Fibroblast of mammary gland (primary cell): ENCODE measurements at regions not wholly inside any gene's neighbourhood (a gene's known extent, or its start where the extent isn't known, plus 50 kb on each side); places are given as distances from the start of the nearest gene placed in this dataset.

ENCODE experiments used
- DNase-seq: peaks from one replicate; pipeline ENCODE4 v3.0.0-alpha.2; 2010; ENCODE audit warnings: low read depth
- H3K4me3 ChIP-seq: 2 replicates; pipeline ENCODE4 v1.5.1; 2011; ENCODE audit warnings: low read depth, mild to moderate bottlenecking, low read length, moderate library complexity; ENCODE audit not compliant: control insufficient read depth
- TF ChIP-seq, protein P1 (sequence below): conservative IDR thresholded peaks from 2 replicates; pipeline ENCODE4 v1.5.1; 2011; ENCODE audit warnings: low read depth, low read length, inconsistent platforms; ENCODE audit not compliant: control insufficient read depth, insufficient read depth

DNA sequence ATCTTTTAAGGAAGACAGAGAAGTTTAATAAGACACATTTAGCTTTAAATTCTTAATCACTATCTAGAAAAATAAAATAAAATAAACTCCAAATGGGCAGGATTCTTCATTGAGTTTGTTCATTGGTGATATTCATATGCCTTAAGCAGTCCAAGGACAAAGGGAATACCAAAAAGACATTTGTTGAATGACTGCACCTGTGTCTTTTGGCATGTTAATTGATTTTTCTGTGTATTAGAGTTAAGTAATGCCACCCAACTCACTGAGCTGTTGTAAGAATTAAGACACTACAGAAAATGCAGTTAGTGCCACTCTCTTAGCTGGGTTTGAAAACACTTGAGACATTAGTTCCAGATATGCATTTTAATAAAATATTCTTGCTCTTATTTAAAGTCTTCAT, 683.6 kb upstream of the ROBO1 start:
- no peak for DNase-seq
- TF ChIP-seq, protein P1, sequence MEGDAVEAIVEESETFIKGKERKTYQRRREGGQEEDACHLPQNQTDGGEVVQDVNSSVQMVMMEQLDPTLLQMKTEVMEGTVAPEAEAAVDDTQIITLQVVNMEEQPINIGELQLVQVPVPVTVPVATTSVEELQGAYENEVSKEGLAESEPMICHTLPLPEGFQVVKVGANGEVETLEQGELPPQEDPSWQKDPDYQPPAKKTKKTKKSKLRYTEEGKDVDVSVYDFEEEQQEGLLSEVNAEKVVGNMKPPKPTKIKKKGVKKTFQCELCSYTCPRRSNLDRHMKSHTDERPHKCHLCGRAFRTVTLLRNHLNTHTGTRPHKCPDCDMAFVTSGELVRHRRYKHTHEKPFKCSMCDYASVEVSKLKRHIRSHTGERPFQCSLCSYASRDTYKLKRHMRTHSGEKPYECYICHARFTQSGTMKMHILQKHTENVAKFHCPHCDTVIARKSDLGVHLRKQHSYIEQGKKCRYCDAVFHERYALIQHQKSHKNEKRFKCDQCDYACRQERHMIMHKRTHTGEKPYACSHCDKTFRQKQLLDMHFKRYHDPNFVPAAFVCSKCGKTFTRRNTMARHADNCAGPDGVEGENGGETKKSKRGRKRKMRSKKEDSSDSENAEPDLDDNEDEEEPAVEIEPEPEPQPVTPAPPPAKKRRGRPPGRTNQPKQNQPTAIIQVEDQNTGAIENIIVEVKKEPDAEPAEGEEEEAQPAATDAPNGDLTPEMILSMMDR = no peak
- H3K4me3 ChIP-seq = no peak overlapping the region

DNA sequence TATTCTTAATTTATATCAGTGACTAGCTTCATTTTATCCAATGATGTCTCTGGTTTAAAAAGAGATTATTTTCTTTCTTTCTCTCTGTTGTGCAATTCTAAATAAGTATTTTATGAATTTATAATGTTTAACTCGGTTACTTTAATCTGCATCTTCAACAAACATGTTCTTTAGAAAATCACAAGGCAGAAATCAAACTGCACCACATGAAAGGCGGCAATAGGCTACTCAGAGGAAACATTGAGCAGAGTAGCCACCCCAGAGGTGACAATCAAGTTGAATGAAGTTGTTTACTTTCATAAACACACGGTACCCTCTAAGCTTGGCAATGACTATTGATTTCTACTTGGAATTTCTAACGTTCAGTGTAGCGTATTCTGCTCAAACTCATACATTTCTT, 677.8 kb upstream of the ROBO1 start:
- TF ChIP-seq, protein P1 = no peak
- no peak for DNase-seq
- H3K4me3 ChIP-seq = no peak overlapping the region

DNA sequence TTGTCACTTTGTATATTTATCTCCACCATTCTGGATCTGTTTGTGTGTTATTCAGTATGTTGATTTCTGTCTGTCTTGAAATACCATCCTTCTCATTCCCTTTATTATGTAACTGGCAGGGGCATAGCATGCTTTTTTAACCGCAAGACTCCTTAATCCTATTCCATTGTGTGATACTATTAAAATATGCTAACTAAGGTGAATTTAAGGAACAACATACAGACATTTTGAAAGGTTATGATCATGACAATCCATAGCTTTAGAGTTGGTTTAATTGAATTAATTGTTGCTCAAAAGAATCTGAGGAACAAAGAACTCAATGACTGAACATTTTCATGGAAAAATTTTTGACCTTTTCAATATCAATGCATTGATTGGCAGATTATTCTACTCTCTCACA, 677.3 kb upstream of the ROBO1 start:
- DNase-seq = no peak
- H3K4me3 ChIP-seq = no peak overlapping the region
- TF ChIP-seq, protein P1 = no peak

DNA sequence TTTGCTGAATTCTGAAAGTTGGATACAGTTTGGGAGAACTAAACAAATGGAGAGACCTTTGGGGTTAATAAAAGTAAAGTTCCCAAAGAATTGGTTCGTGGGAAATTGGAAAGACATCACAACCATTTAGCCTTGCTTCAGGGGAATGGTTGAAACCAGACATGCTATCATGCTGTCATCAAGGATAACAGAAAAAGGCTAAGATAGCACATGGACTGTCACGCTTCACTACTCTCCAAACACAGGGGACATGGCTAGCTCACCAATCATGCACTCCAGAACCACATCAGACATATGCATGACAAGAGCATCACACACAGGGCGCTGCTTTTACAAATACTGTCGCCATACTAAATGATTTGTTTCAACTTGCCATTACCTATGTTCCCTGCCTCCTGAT, 671.7 kb upstream of the ROBO1 start:
- H3K4me3 ChIP-seq = no peak overlapping the region
- TF ChIP-seq, protein P1 = no peak
- DNase-seq = no peak

DNA sequence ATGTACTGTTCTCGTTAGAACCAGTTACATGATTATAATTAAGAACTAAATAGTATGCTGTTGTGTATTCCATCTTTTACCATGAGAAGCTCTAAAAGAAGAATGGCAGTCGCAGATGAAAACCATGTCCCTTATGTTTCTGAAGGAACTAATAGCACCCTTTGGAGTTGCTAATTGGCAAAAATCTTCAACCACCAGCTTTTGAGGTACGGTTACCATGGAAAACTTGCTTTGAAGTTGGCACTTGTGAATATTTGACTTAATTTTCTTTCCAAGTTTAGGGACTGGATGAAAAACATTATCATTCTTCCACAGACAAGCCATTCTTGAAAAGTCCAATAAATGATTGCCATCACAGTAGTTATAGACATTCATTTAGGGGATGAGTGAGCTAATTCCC, 666.6 kb upstream of the ROBO1 start:
- no peak for DNase-seq
- no peak overlapping the region for H3K4me3 ChIP-seq
- TF ChIP-seq, protein P1 = no peak

DNA sequence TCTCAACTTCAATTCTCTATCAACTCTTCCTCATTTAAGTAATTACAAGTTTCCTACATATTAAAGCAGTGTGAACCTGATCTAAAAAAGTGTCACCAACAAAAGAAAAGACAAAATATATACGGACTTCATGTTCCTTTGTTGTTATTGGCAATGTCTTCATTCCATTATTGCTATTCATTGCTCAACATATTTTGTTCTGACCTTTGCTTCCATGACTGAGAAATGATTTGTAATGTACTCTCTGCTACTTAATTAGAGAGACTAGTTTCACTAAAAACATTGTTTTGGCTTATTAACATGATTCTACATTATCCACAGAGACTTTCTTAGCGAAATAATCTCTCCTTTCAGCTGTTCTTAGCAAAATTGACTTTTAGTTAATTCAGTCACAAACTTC, 657.2 kb upstream of the ROBO1 start:
- TF ChIP-seq, protein P1 = no peak
- H3K4me3 ChIP-seq = no peak overlapping the region
- DNase-seq = no peak

DNA sequence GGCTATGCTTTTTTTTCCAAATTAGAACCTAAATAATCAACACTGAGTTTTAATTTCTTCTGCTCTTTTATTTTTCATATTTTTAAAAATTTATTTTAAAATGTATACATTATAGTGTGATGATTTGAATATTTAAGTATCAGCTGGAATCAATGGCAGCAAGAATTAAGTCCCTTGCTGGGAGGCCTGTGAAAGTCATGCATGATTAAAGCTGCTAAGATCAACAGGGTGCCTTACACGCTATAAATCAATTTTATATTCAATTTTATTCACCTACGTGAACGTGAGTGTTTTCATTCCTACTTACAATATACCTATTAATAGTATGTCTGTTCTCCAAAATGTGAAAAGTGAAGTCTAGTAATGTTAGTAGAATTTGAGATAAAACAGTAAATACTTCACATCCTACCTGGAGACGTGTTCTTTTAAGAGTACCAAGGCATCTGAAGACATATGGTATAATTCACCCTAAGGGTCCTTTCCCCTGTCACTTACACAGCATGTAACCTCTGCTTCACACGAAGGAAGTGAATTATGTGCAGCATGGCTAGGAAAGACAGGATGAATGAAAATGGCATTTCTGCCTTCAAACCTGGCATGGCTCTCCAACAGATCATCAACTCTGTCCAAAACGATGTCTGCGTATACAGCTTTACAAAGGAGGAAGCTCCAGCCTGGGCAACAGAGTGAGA, 640.4 kb upstream of the ROBO1 start:
- TF ChIP-seq, protein P1 = no peak
- no peak overlapping the region for H3K4me3 ChIP-seq
- no peak for DNase-seq
